ENCODE measurements at regions not wholly inside any gene's neighbourhood (a gene's known extent, or its start where the extent isn't known, plus 50 kb on each side); places are given as distances from the start of the nearest gene placed in this dataset.
"Not testable (repeated sequence)": the region's sequence is repeated elsewhere in the genome, so short reads cannot be mapped to it uniquely, and the experiment has no call there.

GRCh38 chr11:123344188-123344587 lies 85.9 kb upstream of the GRAMD1B start:
- DNase-seq (ENCODE audit: low spot score): not testable (repeated sequence)

DNA sequence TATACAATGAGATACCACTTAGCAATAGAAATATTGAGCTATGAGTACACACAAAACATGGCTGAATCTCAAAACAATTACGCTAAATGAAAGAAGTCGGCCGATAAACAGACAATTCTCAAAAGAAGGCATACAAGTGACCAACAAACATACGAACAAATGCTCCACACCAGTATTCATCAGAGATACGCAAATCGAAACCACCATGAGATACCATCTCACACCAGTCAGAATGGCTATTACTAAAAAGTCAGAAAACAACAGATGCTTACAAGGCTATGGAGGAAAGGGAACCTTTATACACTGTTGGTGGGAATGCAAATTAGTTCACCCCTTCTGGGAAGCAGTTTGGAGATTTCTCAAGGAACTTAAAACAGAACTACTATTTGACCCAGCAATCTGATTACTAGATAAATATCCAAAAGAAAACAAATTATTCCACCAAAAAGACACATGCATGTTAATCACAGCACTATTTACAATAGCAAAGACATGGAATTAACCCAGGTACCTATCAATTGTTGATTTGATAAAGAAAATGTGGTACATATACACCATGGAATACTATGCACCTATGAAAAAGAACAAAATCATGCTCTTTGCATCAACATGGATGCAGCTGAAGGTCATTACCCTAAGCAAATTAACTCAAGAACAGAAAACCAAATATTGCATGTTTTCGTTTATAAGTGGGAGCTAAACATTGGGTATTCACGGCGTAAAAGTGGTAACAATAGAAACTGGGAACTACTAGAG lies 90.9 kb upstream of the GRAMD1B start:
- DNase-seq (ENCODE audit: low spot score): no peak

GRCh38 chr11:123338266-123338800 lies 91.7 kb upstream of the GRAMD1B start:
- no peak for DNase-seq (ENCODE audit: low spot score)

DNA sequence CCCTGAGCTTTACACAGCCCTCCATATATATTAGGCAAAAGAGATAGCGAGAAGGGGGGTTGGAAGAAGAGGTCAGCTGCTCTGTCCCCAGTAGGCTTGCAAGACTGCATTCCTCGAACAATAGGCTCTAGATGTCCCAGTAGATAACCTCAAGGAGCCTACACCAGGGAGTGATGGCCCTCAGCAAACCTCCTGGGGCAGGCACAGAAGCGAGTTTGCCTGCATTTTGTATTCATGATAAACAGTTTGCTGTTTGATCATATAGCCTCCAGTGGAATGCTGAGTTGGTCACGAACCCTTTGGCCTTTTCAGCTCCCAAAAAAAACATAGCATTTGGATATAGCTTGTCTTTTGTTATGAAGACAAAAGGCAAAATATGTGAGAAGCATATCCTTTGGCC lies 95.1 kb upstream of the GRAMD1B start:
- DNase-seq (ENCODE audit: low spot score): no peak

- DNase-seq (ENCODE audit: low spot score): not testable (repeated sequence)
Measured at GRCh38 chr11:123332577-123332976, 97.5 kb upstream of the GRAMD1B start.

DNA sequence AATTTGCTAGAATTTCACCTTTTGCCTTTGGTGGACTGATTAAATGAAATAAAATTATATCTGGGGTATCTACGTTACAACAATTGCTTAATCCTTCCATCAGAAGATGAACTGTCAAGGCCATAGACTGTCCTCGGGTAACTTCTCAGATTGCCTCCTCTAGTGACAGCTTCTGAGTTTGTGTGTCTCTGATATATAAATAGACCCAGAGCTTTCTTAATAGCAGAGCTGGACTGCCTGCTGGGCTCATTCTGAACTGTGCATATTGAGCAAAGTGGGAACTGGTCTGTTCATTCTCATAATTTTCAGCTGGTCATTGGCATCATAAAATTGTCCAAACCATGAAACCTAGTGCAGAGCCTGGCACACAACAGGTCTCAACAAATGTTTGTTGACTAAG lies 99.1 kb upstream of the GRAMD1B start:
- no peak for DNase-seq (ENCODE audit: low spot score)

DNA sequence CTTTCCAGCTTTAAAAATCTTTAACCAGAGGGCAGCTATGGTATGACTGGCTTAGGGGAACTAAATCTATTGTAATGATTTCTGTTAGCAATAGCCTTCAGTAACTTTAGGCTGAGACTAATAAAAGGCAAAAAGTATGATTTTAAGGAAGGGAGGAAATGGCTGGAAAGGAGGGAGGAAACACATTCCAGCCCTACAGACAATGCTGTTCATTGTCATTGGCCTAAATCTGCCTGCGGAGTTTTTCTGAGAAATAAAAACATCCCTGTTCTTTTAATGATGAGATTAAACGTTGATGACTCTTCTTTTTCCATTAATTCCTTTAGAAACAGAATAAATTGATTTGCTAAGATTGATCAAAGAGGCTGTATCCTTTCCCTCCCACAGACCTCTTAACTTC lies 99.6 kb upstream of the GRAMD1B start:
- DNase-seq (ENCODE audit: low spot score): no peak

- DNase-seq (ENCODE audit: low spot score): no peak
Measured at GRCh38 chr11:123330071-123330470, 100.0 kb upstream of the GRAMD1B start.

- no peak for DNase-seq (ENCODE audit: low spot score)
Measured at GRCh38 chr11:123328281-123328867, 101.7 kb upstream of the GRAMD1B start.

DNA sequence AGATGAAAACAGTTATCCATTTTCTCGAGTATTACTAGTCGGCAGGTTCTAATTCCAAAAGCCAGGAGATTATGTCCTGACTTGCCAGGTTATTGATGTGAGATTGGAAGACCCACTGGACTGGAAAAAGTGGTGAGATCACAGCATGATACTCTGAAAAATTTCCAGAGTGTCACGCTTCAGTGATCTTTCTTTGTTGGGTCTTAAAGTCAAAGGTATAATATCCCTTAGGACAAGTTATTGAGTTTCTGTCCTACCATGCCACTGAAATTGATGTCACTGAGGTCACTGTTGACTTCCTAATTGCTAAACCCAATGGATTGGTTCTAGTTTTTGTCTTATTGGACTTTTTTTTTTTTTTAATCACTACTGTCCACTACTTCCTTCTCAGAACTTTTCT lies 104.5 kb upstream of the GRAMD1B start:
- DNase-seq (ENCODE audit: low spot score): no peak

GRCh38 chr11:123323568-123323967 lies 106.5 kb upstream of the GRAMD1B start:
- DNase-seq (ENCODE audit: low spot score): no peak

DNA sequence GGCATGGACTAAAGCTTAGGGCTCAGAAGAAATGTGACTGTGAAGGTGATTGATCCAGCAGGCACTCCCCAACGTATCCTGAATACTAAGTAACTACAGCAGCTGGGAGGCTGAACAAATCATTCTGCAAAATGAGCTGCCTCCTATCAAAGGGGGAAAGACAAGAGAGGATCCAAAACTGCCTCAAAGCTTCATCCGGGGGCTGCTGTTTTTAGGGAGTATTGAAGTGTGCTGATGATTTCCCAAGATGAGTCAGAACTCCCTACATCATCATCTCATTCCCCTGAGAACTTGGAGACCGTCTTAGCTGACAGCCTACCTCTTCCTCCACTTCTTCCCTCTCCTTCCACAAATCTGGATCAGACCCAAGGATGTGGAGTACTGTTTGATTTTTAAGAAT lies 108.4 kb upstream of the GRAMD1B start:
- DNase-seq (ENCODE audit: low spot score): no peak

- DNase-seq (ENCODE audit: low spot score): no peak
Measured at GRCh38 chr11:123318623-123319022, 111.4 kb upstream of the GRAMD1B start.

DNA sequence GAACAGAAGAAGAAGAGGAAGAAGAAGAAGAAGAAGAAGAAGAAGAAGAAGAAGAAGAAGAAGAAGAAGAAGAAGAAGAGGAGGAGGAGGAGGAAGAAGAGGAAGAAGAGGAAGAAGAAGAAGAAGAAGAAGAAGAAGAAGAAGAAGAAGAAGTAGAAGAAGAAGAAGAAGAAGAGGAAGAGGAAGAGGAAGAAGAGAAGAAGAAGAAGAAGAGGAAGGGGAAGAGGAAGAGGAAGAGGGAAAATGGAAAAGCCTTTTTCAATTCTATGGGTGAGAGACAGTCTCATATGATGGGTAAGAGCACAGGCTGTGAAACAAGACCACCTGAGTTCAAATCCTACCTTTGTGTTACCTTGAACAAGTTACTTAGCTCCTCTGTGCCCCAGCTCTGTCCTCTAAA lies 111.9 kb upstream of the GRAMD1B start:
- not testable (repeated sequence) for DNase-seq (ENCODE audit: low spot score)

DNA sequence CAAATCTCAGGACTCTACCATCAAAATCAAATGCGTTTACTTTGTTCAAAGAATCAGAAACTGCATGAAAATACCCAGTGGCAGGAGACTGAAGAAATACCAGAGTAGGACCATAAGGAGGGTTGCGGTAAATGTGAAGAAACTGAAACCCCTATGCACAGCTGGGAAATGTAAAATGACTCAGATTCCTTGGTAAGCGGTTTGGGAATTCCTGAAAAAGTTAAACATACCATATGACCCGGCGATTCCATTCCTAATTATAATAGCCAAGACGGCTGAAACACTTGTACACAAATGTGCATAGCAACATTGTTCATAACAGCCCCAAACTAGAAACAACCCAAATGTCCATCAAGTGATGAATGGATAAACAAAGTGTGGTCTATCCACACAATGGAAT lies 114.1 kb upstream of the GRAMD1B start:
- DNase-seq (ENCODE audit: low spot score): no peak

GRCh38 chr11:123314972-123315371 lies 115.1 kb upstream of the GRAMD1B start:
- no peak for DNase-seq (ENCODE audit: low spot score)

GRCh38 chr11:123313262-123313661 lies 116.8 kb upstream of the GRAMD1B start:
- no peak for DNase-seq (ENCODE audit: low spot score)

DNA sequence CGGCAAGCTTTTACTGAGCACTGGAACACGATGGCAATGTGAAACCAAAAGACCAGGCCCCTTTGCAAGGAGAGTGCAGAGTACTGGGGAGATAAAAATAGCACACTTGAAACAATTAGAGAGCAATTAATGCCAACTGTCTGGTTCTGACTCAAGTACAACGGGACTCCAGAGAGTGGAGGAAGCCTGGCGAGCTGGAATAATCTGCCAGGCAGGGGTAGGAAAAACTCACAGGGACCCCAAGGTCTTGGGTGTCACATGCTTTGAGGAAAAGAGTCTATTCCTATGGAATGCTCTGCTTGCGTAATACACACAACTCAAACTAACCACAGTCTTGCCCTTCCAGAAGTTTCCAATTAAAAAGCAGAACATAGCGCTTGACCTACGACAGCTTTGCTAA lies 113.0 kb upstream of the CLMP start:
- no peak for DNase-seq (ENCODE audit: low spot score)

- DNase-seq (ENCODE audit: low spot score): no peak
Measured at GRCh38 chr11:123307276-123307675, 112.2 kb upstream of the CLMP start.

DNA sequence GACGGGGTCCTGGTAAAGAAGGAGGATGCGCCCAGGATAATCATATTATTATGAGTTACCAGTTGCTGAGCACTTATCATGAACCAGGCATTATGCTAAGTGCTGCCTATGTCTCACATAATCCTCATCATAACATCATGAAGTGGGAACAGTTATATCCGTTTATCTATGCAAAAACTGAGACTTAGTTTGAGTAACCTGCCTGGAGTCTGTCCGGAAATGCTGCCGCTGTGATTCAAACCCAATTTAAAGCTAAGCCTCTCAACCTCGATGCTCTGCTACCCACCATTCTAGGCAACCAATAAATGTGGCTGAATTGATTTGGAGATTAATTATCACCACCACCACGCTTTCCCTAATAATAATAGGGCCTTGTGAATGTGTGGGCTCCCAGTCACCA lies 111.5 kb upstream of the CLMP start:
- DNase-seq (ENCODE audit: low spot score): no peak

- no peak for DNase-seq (ENCODE audit: low spot score)
Measured at GRCh38 chr11:123305601-123306375, 110.7 kb upstream of the CLMP start.

DNA sequence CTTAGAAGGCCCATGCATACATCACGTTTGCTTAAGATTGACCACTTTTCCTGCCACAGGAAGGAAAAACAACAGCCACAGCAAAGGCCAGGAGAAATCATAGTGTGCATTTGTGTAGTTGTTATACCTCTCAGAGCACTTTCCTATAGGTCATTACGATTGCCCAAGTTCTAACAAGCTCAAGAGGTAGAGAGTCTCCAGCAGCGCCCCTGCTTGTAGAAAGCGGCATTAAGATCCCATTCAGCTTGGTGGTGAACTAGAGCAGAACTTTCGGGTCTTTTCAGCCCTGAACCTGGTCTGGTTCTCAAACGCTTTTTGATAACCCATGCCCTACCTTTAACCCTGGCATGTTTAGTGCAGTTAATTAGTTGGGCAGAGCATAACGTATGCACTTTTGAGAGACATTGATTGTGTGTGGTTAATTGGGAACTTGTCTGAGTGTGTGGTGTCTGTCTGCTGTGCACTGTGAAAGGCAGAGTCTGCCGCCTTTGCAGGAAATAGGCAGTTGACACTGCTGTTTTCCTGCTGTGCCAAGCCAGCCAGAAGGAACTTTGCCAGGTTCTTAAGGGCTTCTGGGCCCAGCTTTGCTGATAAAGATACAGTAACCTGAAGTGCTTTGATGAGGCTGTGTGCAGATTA lies 109.9 kb upstream of the CLMP start:
- no peak for DNase-seq (ENCODE audit: low spot score)
